HG03432 (cell line): ENCODE measurements at regions not wholly inside any gene's neighbourhood (a gene's known extent, or its start where the extent isn't known, plus 50 kb on each side); places are given as distances from the start of the nearest gene placed in this dataset.
"Not testable (repeated sequence)": the region's sequence is repeated elsewhere in the genome, so short reads cannot be mapped to it uniquely, and the experiment has no call there.

ENCODE experiments used
- ATAC-seq: cut with Tn5 transposase; IDR thresholded peaks from one replicate; pipeline ENCODE4 v1.9.1; 2021; ENCODE audit warnings: mild to moderate bottlenecking, moderate library complexity; ENCODE audit not compliant: unreplicated experiment

- no peak for ATAC-seq
Observed at GRCh38 chr14:61171727-61172126, 109.4 kb downstream of the TMEM30B start.

- ATAC-seq, result no peak
Observed at GRCh38 chr14:61168141-61168540, 113.0 kb downstream of the TMEM30B start.

- no peak for ATAC-seq
Observed at GRCh38 chr14:61167642-61168041, 113.5 kb downstream of the TMEM30B start.

GRCh38 chr14:61160798-61161197 lies 120.3 kb downstream of the TMEM30B start:
- ATAC-seq, result no peak

- no peak for ATAC-seq
Observed at GRCh38 chr14:61154641-61155040, 126.5 kb downstream of the TMEM30B start.

- no peak for ATAC-seq
Observed at GRCh38 chr14:61153914-61154545, 127.1 kb downstream of the TMEM30B start.

- ATAC-seq, result no peak
Observed at GRCh38 chr14:61153431-61153830, 127.7 kb downstream of the TMEM30B start.

GRCh38 chr14:61152851-61153364 lies 128.2 kb downstream of the TMEM30B start:
- no peak for ATAC-seq

- no peak for ATAC-seq
Observed at GRCh38 chr14:61151251-61151650, 129.9 kb downstream of the TMEM30B start.

GRCh38 chr14:61150851-61151250 lies 130.3 kb downstream of the TMEM30B start:
- ATAC-seq, result no peak

- no peak for ATAC-seq
Observed at GRCh38 chr14:61149896-61150295, 131.2 kb downstream of the TMEM30B start.

GRCh38 chr14:61148742-61149350 lies 132.3 kb downstream of the TMEM30B start:
- ATAC-seq, result no peak

- ATAC-seq, result no peak
Observed at GRCh38 chr14:61147831-61148549, 133.1 kb downstream of the TMEM30B start.

GRCh38 chr14:61147381-61147821 lies 133.7 kb downstream of the TMEM30B start:
- no peak for ATAC-seq

GRCh38 chr14:61146899-61147298 lies 134.2 kb downstream of the TMEM30B start:
- ATAC-seq, result no peak

GRCh38 chr14:61145903-61146481 lies 135.1 kb downstream of the TMEM30B start:
- ATAC-seq, result no peak

GRCh38 chr14:61145034-61145902 lies 135.9 kb downstream of the TMEM30B start:
- no peak for ATAC-seq

- not testable (repeated sequence) for ATAC-seq
Observed at GRCh38 chr14:61144117-61145033, 136.8 kb downstream of the TMEM30B start.

GRCh38 chr14:61140872-61141271 lies 140.3 kb downstream of the TMEM30B start:
- ATAC-seq, result no peak
